KMS-11 (cell line): ENCODE measurements at regions not wholly inside any gene's neighbourhood (a gene's known extent, or its start where the extent isn't known, plus 50 kb on each side); places are given as distances from the start of the nearest gene placed in this dataset.

ENCODE experiments used
- H2AFZ ChIP-seq: fragments of 200-600 bp; sonication (generic); 2 replicates; pipeline ENCODE4 v1.6.1; 2016; ENCODE audit warnings: antibody characterized with exemption, mixed run types, low read depth
- H3K27ac ChIP-seq: fragments of 200-600 bp; sonication (generic); 2 replicates; pipeline ENCODE4 v1.6.1; 2016; ENCODE audit warnings: mild to moderate bottlenecking, mixed run types
- H3K27me3 ChIP-seq: fragments of 200-600 bp; sonication (generic); 2 replicates; pipeline ENCODE4 v1.6.1; 2017; ENCODE audit warnings: mild to moderate bottlenecking, low read depth, mixed run types, moderate library complexity; ENCODE audit not compliant: insufficient read depth
- H3K36me3 ChIP-seq: fragments of 200-600 bp; sonication (generic); 2 replicates; pipeline ENCODE4 v1.6.1; 2017; ENCODE audit warnings: mild to moderate bottlenecking, mixed run types; ENCODE audit not compliant: insufficient read depth
- H3K4me1 ChIP-seq: fragments of 200-600 bp; sonication (generic); 2 replicates; pipeline ENCODE4 v1.6.1; 2016; ENCODE audit warnings: mild to moderate bottlenecking, low read depth, mixed run types; ENCODE audit not compliant: poor library complexity, severe bottlenecking
- H3K4me2 ChIP-seq: fragments of 200-600 bp; sonication (generic); 2 replicates; pipeline ENCODE4 v1.7.0; 2016; ENCODE audit warnings: mild to moderate bottlenecking, mixed run types
- H3K4me3 ChIP-seq: fragments of 200-600 bp; sonication (generic); IDR thresholded peaks from 2 replicates; pipeline ENCODE4 v1.6.1; 2017; ENCODE audit warnings: low read depth, low read length, mixed read lengths; ENCODE audit not compliant: insufficient read depth
- H3K79me2 ChIP-seq: fragments of 200-600 bp; sonication (generic); 2 replicates; pipeline ENCODE4 v1.6.1; 2016; ENCODE audit warnings: low read depth, mixed run types; ENCODE audit not compliant: insufficient read depth
- H3K9ac ChIP-seq: fragments of 200-600 bp; sonication (generic); 2 replicates; pipeline ENCODE4 v1.6.1; 2016; ENCODE audit warnings: mild to moderate bottlenecking, mixed run types
- H4K20me1 ChIP-seq: fragments of 200-600 bp; sonication (generic); 2 replicates; pipeline ENCODE4 v1.6.1; 2016; ENCODE audit warnings: mild to moderate bottlenecking, mixed run types; ENCODE audit not compliant: insufficient read depth
- CTCF ChIP-seq: fragments of 200-600 bp; sonication (generic); conservative IDR thresholded peaks from 2 replicates; pipeline ENCODE4 v1.6.1; 2017; ENCODE audit warnings: low read depth, mild to moderate bottlenecking, antibody characterized with exemption, low read length, moderate library complexity, mixed read lengths

GRCh38 chr15:47301481-47301880 lies 415.8 kb upstream of the SEMA6D start:
- Histone ChIP-seq H3K4me2 (peak overlapping the region; percentile 34; the same call in 1 of the 2 replicates), H4K20me1 (no peaks in the 10 kb centered on the region), H3K36me3 (no peaks in the 10 kb centered on the region), H3K79me2 (no peaks in the 10 kb centered on the region), H3K4me3 (no peak overlapping the region), H3K9ac (no peak overlapping the region), H3K4me1 (peaks cover 52% of the 10 kb centered on the region), H3K27me3 (no peaks in the 10 kb centered on the region), H3K27ac (peak overlapping the region; percentile 44; the same call in 1 of the 2 replicates), H2AFZ (no peak overlapping the region)
- TF ChIP-seq CTCF, result no peak

DNA sequence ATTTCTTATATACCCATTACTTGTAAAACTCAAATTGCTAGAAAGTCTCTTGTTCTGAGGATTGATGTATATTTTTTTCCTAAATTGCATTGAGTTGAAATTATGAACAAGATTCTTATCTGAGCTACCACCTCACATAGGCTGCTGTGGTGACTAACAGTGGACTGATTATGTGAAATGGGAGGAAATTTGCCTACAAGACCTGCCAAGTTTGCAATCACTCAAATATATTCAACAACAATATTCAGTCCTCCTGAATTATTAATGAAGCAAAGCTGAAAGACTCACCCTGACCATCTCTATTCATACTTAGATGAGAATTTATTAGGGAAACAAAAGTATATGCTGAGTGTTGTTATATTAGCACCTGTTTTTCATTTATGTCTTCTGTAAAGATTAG lies 412.6 kb upstream of the SEMA6D start:
- H4K20me1 ChIP-seq, result no peaks in the 10 kb centered on the region
- no peak overlapping the region for H3K4me2 ChIP-seq
- no peak overlapping the region for H2AFZ ChIP-seq
- H3K4me1 ChIP-seq, result peaks cover 38% of the 10 kb centered on the region
- H3K27me3 ChIP-seq, result no peaks in the 10 kb centered on the region
- TF ChIP-seq CTCF, result no peak
- H3K79me2 ChIP-seq, result no peaks in the 10 kb centered on the region
- H3K4me3 ChIP-seq, result no peak overlapping the region
- H3K9ac ChIP-seq, result no peak overlapping the region
- no peak overlapping the region for H3K27ac ChIP-seq
- no peaks in the 10 kb centered on the region for H3K36me3 ChIP-seq

GRCh38 chr15:47312161-47312560 lies 405.1 kb upstream of the SEMA6D start:
- no peak overlapping the region for H3K27ac ChIP-seq
- no peak overlapping the region for H2AFZ ChIP-seq
- no peaks in the 10 kb centered on the region for H3K27me3 ChIP-seq
- no peak overlapping the region for H3K4me3 ChIP-seq
- TF ChIP-seq CTCF, result no peak
- H3K4me1 ChIP-seq, result peaks cover 25% of the 10 kb centered on the region
- no peaks in the 10 kb centered on the region for H3K36me3 ChIP-seq
- no peak overlapping the region for H3K4me2 ChIP-seq
- H4K20me1 ChIP-seq, result no peaks in the 10 kb centered on the region
- H3K79me2 ChIP-seq, result no peaks in the 10 kb centered on the region
- H3K9ac ChIP-seq, result no peak overlapping the region

DNA sequence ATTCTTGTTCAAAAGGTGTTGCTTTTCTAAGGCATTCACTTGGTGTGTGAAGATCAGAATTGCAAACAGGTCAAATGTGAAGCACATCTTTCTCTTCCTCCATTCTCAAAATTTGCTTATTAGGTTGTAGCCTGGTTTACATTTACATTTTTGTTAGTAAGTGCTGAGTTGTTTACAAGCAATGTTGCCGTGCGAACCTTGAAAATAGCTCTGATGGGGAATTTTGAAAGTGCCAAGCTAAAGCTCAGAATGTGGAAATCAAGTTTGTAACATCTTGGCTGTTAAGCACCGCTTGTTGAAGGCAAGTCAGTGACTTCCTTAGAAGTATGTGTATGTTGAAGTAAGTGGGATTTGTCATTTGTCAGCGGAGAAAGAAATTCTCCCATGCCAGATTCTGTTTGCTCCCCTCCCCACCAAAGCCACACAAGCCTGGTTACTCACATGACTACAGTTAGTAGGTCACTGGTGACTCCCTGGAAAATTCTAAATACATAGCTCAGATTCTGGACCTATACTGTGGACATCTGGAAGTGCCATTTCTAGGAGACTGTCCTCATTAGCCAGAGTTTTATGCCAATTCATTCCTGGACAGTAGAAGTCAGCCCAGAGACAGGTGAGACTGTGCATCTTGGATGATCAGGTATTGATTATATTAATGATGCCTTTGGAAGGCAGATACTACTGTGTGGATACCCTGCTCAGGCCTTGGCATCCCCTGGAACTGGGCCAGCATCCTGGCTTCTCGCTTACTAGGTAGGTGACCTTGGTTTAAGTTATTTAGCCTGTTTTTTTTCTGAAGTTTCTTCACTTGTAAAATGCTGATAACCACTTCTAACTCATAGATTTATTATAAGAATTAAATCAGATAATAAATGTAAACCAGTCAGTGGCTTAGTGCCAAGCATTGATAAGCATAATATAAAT lies 390.6 kb upstream of the SEMA6D start:
- H3K4me1 ChIP-seq, result no peaks in the 10 kb centered on the region
- no peak overlapping the region for H3K27ac ChIP-seq
- H3K36me3 ChIP-seq, result no peaks in the 10 kb centered on the region
- no peaks in the 10 kb centered on the region for H3K27me3 ChIP-seq
- no peak overlapping the region for H3K9ac ChIP-seq
- H3K4me2 ChIP-seq, result no peak overlapping the region
- no peaks in the 10 kb centered on the region for H4K20me1 ChIP-seq
- no peak overlapping the region for H2AFZ ChIP-seq
- no peak overlapping the region for H3K4me3 ChIP-seq
- no peak for TF ChIP-seq CTCF
- H3K79me2 ChIP-seq, result no peaks in the 10 kb centered on the region
